OCI-M1 (cell line): ENCODE measurements at regions not wholly inside any gene's neighbourhood (a gene's known extent, or its start where the extent isn't known, plus 50 kb on each side); places are given as distances from the start of the nearest gene placed in this dataset.

Source experiments
- DNase-seq: peaks from one replicate; lab custom pipeline; 2025; lab: John Stamatoyannopoulos, UW

GRCh38 chr10:52879091-52879807 lies 106.7 kb upstream of the MBL2 start:
- no peak for DNase-seq

- no peak for DNase-seq
Observed at GRCh38 chr10:52877451-52877850, 104.9 kb upstream of the MBL2 start.

GRCh38 chr10:52875336-52875735 lies 102.8 kb upstream of the MBL2 start:
- no peak for DNase-seq

- DNase-seq = no peak
Observed at GRCh38 chr10:52874581-52874980, 102.0 kb upstream of the MBL2 start.

- DNase-seq = no peak
Observed at GRCh38 chr10:52871191-52871843, 98.7 kb upstream of the MBL2 start.

- DNase-seq = no peak
Observed at GRCh38 chr10:52870562-52870961, 98.0 kb upstream of the MBL2 start.

- DNase-seq = no peak
Observed at GRCh38 chr10:52869864-52870263, 97.3 kb upstream of the MBL2 start.

GRCh38 chr10:52865213-52865612 lies 92.6 kb upstream of the MBL2 start:
- no peak for DNase-seq

- no peak for DNase-seq
Observed at GRCh38 chr10:52864201-52865106, 91.9 kb upstream of the MBL2 start.

- no peak for DNase-seq
Observed at GRCh38 chr10:52858722-52859121, 86.1 kb upstream of the MBL2 start.

GRCh38 chr10:52855546-52856325 lies 83.2 kb upstream of the MBL2 start:
- no peak for DNase-seq

- DNase-seq = no peak
Observed at GRCh38 chr10:52853704-52854103, 81.1 kb upstream of the MBL2 start.

GRCh38 chr10:52836816-52837215 lies 64.2 kb upstream of the MBL2 start:
- DNase-seq = no peak
